Fibroblast of skin of left quadriceps (primary cell): ENCODE measurements at regions not wholly inside any gene's neighbourhood (a gene's known extent, or its start where the extent isn't known, plus 50 kb on each side); places are given as distances from the start of the nearest gene placed in this dataset.
A peak's percentile ranks its signal among the peaks of the same experiment; 100 is the strongest.

Source experiments
- DNase-seq, 2 experiments: peaks; one replicate each; pipeline ENCODE4 v3.0.0-alpha.2; 2013; ENCODE audit warnings: low read depth in 2 of 2

GRCh38 chr5:57335092-57335660 is 147.4 kb downstream of the ACTBL2 start:
- peak in 1 of 2 experiments; percentile 30 for DNase-seq

- no peak for DNase-seq
These were observed 148.1 kb downstream of the ACTBL2 start for GRCh38 chr5:57334475-57334874.

- peak; percentile 69 to 71 for DNase-seq
These were observed 150.2 kb downstream of the ACTBL2 start for GRCh38 chr5:57332361-57332760.

DNA sequence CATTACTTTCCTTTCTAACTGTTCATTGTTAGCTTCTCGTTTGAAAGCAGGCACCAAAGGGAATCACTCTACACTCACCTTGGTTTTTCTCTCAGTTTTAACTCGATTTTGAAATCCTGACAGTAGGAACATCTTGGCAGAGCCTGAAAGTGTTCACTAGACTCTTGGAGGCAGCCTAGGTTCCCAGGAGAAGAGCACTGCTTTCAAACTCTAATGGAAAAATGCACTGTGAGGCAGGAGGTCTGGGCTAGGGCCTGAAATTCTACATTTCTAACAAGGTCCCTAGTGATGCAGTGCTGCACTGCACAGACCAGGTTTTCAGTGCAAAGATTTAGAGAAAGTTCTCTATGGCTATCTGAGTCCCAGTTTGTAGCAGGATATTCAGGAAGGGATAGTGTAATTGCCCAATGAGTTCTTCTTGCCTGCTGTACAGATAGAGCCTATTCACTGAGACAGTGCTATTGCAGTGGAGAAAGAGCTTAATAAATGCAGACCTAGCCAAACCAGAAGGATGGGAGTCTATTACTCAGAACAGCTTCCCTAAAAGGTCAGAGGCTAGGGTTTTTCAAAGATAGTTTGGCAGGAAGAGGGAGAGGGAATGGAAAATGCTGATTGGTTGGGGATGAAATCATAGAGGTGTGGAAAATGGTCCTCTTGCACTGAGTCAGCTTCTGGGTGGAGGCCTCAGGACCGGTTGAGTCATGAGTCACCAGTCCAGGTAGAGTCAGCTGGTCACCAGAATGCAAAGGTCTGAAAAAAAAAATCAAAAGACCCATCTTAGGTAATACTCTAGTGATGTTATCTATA is 153.9 kb downstream of the GPBP1 start:
- DNase-seq = no peak

- peak; percentile 47 to 60 for DNase-seq
These were observed 152.0 kb downstream of the GPBP1 start for GRCh38 chr5:57325678-57326397.

- DNase-seq = peak; percentile 54 to 56
These were observed 151.0 kb downstream of the GPBP1 start for GRCh38 chr5:57324861-57325260.

DNA sequence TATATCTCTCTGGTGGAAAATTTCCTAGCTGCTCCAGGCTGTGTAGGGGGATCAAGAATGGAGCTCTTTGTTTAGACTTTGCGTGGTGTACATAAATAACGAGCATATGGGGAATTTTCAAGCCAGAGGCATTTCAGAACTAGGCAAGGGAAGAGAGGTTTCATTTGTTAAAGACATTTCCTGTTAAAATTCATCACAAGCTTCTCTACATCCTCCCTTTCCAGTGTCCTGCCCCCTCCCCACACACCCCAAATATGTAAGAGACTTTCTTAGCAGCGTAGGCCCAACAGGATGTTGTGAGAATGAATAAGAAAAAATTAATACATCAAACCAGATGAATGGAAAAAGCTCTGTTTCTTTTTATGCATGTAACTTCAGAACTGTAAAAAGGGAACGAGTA is 150.3 kb downstream of the GPBP1 start:
- DNase-seq = no peak

- DNase-seq = no peak
These were observed 146.7 kb downstream of the GPBP1 start for GRCh38 chr5:57320582-57320981.

DNA sequence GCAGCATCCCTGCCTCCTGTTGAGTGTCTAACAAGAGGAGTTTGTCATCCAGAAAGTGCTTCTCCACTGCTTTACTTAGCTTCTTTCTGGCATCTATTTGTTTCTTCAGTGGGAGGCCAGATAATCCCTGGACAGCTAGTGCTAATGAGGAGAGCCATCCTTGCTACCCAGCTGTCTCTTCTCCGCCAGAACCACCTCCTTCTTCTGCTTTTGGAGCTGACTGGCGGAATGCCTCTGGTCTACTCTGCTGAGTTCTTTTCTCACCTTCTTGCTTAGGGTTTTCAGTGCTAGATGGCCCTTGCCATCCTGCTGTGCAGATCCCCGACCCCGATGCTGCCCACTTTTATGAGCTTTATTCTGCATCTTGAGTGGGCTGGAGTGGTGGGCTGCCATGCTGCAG is 145.8 kb downstream of the GPBP1 start:
- no peak for DNase-seq

- no peak for DNase-seq
These were observed 144.4 kb downstream of the GPBP1 start for GRCh38 chr5:57318251-57318650.

DNA sequence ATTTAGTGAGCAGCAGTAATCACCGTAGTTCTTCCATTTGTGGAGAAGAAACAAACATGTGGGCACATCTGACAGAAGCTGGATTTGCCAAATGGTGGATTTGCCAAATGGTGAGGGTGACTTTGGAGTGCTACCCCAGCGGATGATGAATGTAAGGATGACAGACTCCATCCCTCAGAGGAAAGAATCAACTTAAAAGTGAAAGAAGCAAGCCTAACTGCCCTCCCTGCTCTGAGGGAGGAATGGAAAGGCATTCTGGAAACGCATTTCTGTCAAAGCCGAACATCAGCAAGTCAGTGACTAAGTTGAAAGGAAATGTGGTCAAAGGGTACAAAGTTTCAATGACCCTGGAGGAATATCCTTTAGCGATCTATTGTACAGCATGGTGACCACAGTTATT is 143.5 kb downstream of the GPBP1 start:
- DNase-seq = no peak

DNA sequence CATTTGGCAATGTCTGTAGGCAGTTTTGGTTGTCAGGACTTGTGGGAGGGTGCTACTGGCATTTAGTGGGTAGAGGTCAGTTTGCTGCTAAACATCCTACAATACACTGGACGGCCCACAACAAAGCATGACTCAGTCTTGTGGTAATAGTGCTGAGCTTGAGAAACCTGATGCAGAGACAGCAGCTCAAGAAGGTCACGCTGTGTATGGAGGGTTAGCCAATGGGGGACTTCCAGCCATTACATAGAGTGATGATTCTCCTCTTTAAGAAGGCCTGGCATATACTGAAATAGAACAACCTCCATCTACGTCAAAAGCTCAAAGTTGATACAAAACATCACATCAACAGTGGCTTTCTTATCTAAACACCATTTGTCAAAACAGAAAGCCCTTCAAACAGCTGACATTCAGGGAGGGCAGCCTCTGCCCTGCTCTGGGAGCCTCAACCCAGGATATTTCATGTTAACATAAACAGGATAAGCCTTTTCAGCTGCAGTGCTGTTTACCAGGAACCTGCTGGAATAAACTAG is 143.0 kb downstream of the GPBP1 start:
- DNase-seq = peak in 1 of 2 experiments; percentile 38

GRCh38 chr5:57315941-57316340 is 142.1 kb downstream of the GPBP1 start:
- DNase-seq = no peak
